Sigmoid colon (tissue), 6 donors: ENCODE measurements at regions not wholly inside any gene's neighbourhood (a gene's known extent, or its start where the extent isn't known, plus 50 kb on each side); places are given as distances from the start of the nearest gene placed in this dataset.

ENCODE experiments used
- DNase-seq: peaks from one replicate; pipeline ENCODE4 v3.0.0-alpha.2; 2019
- H3K27ac ChIP-seq, 4 donors: fragments of 200-600 bp; sonication (generic); one replicate each; pipeline ENCODE4 v1.5.1; 2016 to 2019; ENCODE audit warnings: mild to moderate bottlenecking in 1 of 4
- H3K27me3 ChIP-seq, 3 donors: fragments of 200-600 bp; sonication (generic); one replicate each; pipeline ENCODE4 v1.5.1; 2019; ENCODE audit warnings: mild to moderate bottlenecking in 1 of 3
- H3K36me3 ChIP-seq, 4 donors: fragments of 200-600 bp; sonication (generic); one replicate each; pipeline ENCODE4 v1.5.1; 2016 to 2019
- H3K4me1 ChIP-seq, 4 donors: fragments of 200-600 bp; sonication (generic); one replicate each; pipeline ENCODE4 v1.5.1; 2017 to 2019
- H3K4me3 ChIP-seq, 4 donors: fragments of 200-600 bp; sonication (generic); one replicate each; pipeline ENCODE4 v1.5.1; 2017 to 2019; ENCODE audit warnings: mild to moderate bottlenecking in 2 of 4, moderate library complexity in 1 of 4
- H3K9me3 ChIP-seq, 4 donors: fragments of 200-600 bp in 3 of 4; sonication (generic) in 3 of 4; one replicate each; pipeline versions ENCODE4 v1.5.1 to v1.6.1; 2013 to 2019
- EP300 ChIP-seq, 4 donors: sonication (generic); formaldehyde crosslinking; IDR thresholded peaks; one replicate each; pipeline ENCODE4 v1.6.1; 2017; ENCODE audit warnings: antibody characterized with exemption in 4 of 4
- POLR2A ChIP-seq, 2 donors: fragments of 450-650 bp; IDR thresholded peaks; one replicate each; pipeline ENCODE4 v1.6.1; 2016; ENCODE audit warnings: antibody characterized with exemption in 2 of 2, mild to moderate bottlenecking in 2 of 2, moderate library complexity in 2 of 2
- POLR2AphosphoS5 ChIP-seq, 4 donors: sonication (generic); formaldehyde crosslinking; IDR thresholded peaks; one replicate each; pipeline ENCODE4 v1.6.1; 2017; ENCODE audit warnings: antibody characterized with exemption in 4 of 4
- WGBS, 2 donors: extraction: QIAGEN DNeasy Blood & Tissue Kit; methylation state at CpG; one replicate each; pipeline ENCODE4 v1.1.7; 2013; 5-methylcytosine and 5-hydroxymethylcytosine counted together
- intact Hi-C: fragments of 100-400 bp; cut with DNase I; formaldehyde crosslinking; loops from one replicate; pipeline ENCODE4 v1.15.1; 2023
- TF ChIP-seq, protein P1 (sequence below), 4 experiments: fragments of 450-650 bp in 3 of 4; fragments of 200-600 bp in 1 of 4; IDR thresholded peaks; one replicate each; pipeline ENCODE4 v1.5.1; 2016 to 2019; ENCODE audit warnings: antibody characterized with exemption in 4 of 4, mild to moderate bottlenecking in 3 of 4, moderate library complexity in 2 of 4
- donor health status: healthy with polysubstance abuse.
- donor health status: healthy.

DNA sequence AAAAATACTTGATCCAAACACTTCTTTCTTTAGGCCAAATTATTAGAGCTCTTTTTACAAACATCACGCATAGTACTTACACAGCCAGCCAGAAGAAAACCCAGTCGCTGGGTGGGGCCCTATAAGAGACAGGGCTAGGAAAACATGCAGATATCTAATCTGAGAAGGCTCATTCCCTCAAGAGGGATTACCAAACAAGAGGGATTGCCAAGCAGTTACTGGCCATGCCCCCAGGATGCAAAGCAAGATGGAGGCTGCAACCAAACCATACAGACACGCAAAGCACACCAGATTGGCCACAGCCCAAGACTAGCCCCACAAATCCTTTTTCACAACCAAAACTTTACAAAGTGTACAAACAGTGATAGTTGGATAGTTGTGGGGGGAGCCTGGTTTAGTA is 1235.4 kb upstream of the GJE1 start:
- intact Hi-C loops: no loop called here
- H3K27ac ChIP-seq: no peak overlapping the region
- 87 to 94% methylated on average over 3 of the region's 3 CpGs for WGBS, 2 donors

DNA sequence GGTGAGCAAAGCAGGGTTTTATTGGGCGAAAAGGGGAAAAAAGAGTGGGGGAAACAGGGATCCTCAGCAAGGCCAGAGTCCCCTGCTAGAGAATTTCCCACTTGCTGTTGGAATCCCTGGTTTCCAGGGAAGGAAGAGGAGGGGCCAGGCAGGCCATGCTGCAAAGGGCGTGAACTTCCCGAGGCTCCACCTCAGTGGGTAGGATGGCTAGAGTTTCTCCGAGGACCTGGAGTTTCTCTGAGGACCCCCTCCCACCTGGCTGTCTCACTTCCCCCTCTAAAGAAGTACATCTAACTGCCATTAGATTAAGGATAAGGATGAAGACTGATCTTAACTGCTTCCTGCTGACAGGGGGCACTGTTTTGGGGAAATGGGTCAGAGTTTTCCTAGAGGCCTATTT is 1239.3 kb upstream of the GJE1 start:
- H3K9me3 ChIP-seq: no peaks in the 10 kb centered on the region
- TF ChIP-seq, protein P1, sequence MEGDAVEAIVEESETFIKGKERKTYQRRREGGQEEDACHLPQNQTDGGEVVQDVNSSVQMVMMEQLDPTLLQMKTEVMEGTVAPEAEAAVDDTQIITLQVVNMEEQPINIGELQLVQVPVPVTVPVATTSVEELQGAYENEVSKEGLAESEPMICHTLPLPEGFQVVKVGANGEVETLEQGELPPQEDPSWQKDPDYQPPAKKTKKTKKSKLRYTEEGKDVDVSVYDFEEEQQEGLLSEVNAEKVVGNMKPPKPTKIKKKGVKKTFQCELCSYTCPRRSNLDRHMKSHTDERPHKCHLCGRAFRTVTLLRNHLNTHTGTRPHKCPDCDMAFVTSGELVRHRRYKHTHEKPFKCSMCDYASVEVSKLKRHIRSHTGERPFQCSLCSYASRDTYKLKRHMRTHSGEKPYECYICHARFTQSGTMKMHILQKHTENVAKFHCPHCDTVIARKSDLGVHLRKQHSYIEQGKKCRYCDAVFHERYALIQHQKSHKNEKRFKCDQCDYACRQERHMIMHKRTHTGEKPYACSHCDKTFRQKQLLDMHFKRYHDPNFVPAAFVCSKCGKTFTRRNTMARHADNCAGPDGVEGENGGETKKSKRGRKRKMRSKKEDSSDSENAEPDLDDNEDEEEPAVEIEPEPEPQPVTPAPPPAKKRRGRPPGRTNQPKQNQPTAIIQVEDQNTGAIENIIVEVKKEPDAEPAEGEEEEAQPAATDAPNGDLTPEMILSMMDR (IDR thresholded peaks at IDR 0.05): no peak
- no peak for TF ChIP-seq POLR2AphosphoS5 (IDR thresholded peaks at IDR 0.05)
- TF ChIP-seq EP300 (IDR thresholded peaks at IDR 0.05): no peak
- no peaks in the 10 kb centered on the region for H3K27me3 ChIP-seq
- no peak overlapping the region for H3K27ac ChIP-seq
- intact Hi-C loops: no loop called here
- WGBS, 2 donors: 66 to 72% methylated on average over 4 of the region's 4 CpGs
- no peaks in the 10 kb centered on the region for H3K36me3 ChIP-seq
- H3K4me1 ChIP-seq: no peaks in the 10 kb centered on the region
- no peak overlapping the region for H3K4me3 ChIP-seq
- no peak for DNase-seq

More for the DNA sequence above, 1235.4 kb upstream of the GJE1 start:
- Histone ChIP-seq H3K4me3 (no peak overlapping the region), H3K36me3 (no peaks in the 10 kb centered on the region), H3K9me3 (peaks cover 0 to 4% (median 0%) of the 10 kb centered on the region in 4 donors), H3K27me3 (no peaks in the 10 kb centered on the region), H3K4me1 (no peaks in the 10 kb centered on the region)
- TF ChIP-seq POLR2A (IDR thresholded peaks at IDR 0.05) (no peak), POLR2AphosphoS5 (IDR thresholded peaks at IDR 0.05) (no peak), EP300 (IDR thresholded peaks at IDR 0.05) (no peak)
- TF ChIP-seq, protein P1 (IDR thresholded peaks at IDR 0.05): no peak
- DNase-seq: no peak

DNA sequence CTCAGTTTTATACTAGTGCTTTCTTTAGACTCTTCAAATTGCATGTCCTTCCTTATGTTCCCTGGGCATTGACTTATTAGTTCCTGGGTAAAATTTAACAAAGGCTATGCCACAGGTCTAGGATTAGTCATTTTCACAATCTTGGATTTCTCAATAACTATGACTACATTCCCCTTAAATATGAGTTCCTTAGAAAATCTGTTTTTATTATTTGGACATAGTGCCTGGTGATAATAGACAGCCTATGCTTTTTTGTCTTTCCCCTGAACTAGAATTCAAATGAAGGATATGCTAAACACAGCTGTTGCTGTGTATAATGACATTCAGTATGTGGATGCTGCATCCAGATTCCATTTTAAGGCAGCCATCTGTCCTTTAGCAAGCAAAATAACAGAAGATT is 1252.8 kb upstream of the GJE1 start:
- no peak overlapping the region for H3K27ac ChIP-seq
- H3K4me3 ChIP-seq: no peak overlapping the region
- H3K36me3 ChIP-seq: no peaks in the 10 kb centered on the region
- no peaks in the 10 kb centered on the region for H3K4me1 ChIP-seq
- peaks cover 0 to 3% (median 0%) of the 10 kb centered on the region in 4 donors for H3K9me3 ChIP-seq
- no peaks in the 10 kb centered on the region for H3K27me3 ChIP-seq
- TF ChIP-seq POLR2AphosphoS5 (IDR thresholded peaks at IDR 0.05) (no peak), POLR2A (IDR thresholded peaks at IDR 0.05) (no peak), EP300 (IDR thresholded peaks at IDR 0.05) (no peak)
- TF ChIP-seq, protein P1 (IDR thresholded peaks at IDR 0.05): no peak
- DNase-seq: no peak
- intact Hi-C loops: no loop called here

DNA sequence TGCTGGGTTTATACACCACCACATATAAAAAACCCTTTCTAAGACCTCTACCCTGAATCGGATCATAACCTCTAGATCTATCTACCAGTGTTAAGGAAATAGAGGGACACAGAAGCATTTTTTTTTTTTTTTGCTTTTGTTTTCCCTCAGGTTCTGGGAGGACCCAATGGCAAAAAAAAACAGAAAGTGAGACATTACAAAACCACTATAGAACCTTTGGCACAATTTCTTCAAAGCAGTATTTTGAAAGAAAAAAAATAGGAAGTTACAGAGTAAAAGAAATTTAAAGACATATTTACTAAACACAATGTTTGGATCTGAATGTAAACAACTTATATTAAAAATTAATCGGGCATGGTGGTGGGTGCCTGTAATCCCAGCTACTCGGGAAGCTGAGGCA is 1258.7 kb upstream of the GJE1 start:
- no peak for DNase-seq
- peaks cover 0 to 3% (median 0%) of the 10 kb centered on the region in 4 donors for H3K9me3 ChIP-seq
- H3K27ac ChIP-seq: no peak overlapping the region
- intact Hi-C loops: no loop called here
- H3K36me3 ChIP-seq: no peaks in the 10 kb centered on the region
- no peaks in the 10 kb centered on the region for H3K4me1 ChIP-seq
- H3K4me3 ChIP-seq: no peak overlapping the region
- H3K27me3 ChIP-seq: no peaks in the 10 kb centered on the region
- WGBS, 2 donors: 87 to 93% methylated on average over 3 of the region's 3 CpGs
- TF ChIP-seq POLR2A (IDR thresholded peaks at IDR 0.05) (no peak), POLR2AphosphoS5 (IDR thresholded peaks at IDR 0.05) (no peak), EP300 (IDR thresholded peaks at IDR 0.05) (no peak)
- TF ChIP-seq, protein P1 (IDR thresholded peaks at IDR 0.05): no peak

DNA sequence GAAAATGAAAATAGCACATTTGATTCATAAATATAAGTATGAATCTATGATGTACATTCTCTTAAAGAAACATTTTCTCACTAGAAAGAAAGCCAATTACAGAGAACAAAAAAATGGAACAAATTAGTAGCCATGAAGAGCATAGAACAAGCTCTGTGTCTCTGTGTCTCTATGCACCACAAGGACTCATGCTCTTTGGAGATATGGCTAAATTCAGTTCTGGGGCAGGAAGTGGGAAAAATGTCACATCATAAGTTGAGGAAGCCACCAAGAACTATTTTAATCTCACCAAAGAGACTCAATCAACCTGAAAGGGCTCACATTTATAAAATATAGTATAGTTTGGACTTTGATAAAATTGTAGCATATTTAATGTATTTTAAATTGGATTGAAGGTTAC is 1259.8 kb upstream of the GJE1 start:
- TF ChIP-seq, protein P1 (IDR thresholded peaks at IDR 0.05): no peak
- no peak for TF ChIP-seq EP300 (IDR thresholded peaks at IDR 0.05)
- no peak for TF ChIP-seq POLR2A (IDR thresholded peaks at IDR 0.05)
- no peak for TF ChIP-seq POLR2AphosphoS5 (IDR thresholded peaks at IDR 0.05)
- no peak for DNase-seq
- no peak overlapping the region for H3K4me3 ChIP-seq
- peaks cover 0 to 3% (median 0%) of the 10 kb centered on the region in 4 donors for H3K9me3 ChIP-seq
- no peaks in the 10 kb centered on the region for H3K36me3 ChIP-seq
- H3K27ac ChIP-seq: no peak overlapping the region
- intact Hi-C loops: no loop called here
- H3K27me3 ChIP-seq: no peaks in the 10 kb centered on the region
- H3K4me1 ChIP-seq: no peaks in the 10 kb centered on the region
